ENCODE measurements at regions not wholly inside any gene's neighbourhood (a gene's known extent, or its start where the extent isn't known, plus 50 kb on each side); places are given as distances from the start of the nearest gene placed in this dataset.

GRCh38 chr10:4264209-4264865 is 479.3 kb upstream of the KLF6 start:
- POLR2A ChIA-PET, result no interaction called here

GRCh38 chr10:4263601-4263921 is 478.6 kb upstream of the KLF6 start:
- Mint-ChIP-seq H3K27ac (no peak overlapping the region), H3K36me3 (peaks cover 3% of the 10 kb centered on the region), H3K27me3 (peaks cover 7% of the 10 kb centered on the region), H3K9me3 (peaks cover 1% of the 10 kb centered on the region), H3K4me3 (no peak overlapping the region), H3K4me1 (peaks cover 7% of the 10 kb centered on the region)
- no peak for DNase-seq
- no peak for ATAC-seq (ENCODE audit: low read depth)
- POLR2A ChIA-PET, result no interaction called here

More at GRCh38 chr10:4264209-4264865, 479.3 kb upstream of the KLF6 start:
- Mint-ChIP-seq H3K4me3 (no peak overlapping the region), H3K9me3 (peaks cover 1% of the 10 kb centered on the region), H3K27ac (no peak overlapping the region), H3K4me1 (peaks cover 6% of the 10 kb centered on the region), H3K27me3 (peaks cover 8% of the 10 kb centered on the region), H3K36me3 (peaks cover 3% of the 10 kb centered on the region)
- DNase-seq (no peak), ATAC-seq (ENCODE audit: low read depth) (no peak)

- Mint-ChIP-seq H3K36me3 (peaks cover 3% of the 10 kb centered on the region), H3K27me3 (peaks cover 13% of the 10 kb centered on the region), H3K27ac (no peak overlapping the region), H3K4me1 (peaks cover 13% of the 10 kb centered on the region), H3K9me3 (peaks cover 1% of the 10 kb centered on the region), H3K4me3 (no peak overlapping the region)
- DNase-seq (no peak), ATAC-seq (ENCODE audit: low read depth) (no peak)
- POLR2A ChIA-PET, result no interaction called here
Observed at GRCh38 chr10:4262870-4263600, 478.0 kb upstream of the KLF6 start.

GRCh38 chr10:4262449-4262848 is 477.4 kb upstream of the KLF6 start:
- Mint-ChIP-seq H3K4me3 (no peak overlapping the region), H3K27ac (no peak overlapping the region), H3K27me3 (peaks cover 13% of the 10 kb centered on the region), H3K9me3 (peaks cover 1% of the 10 kb centered on the region), H3K36me3 (peaks cover under 1% of the 10 kb centered on the region), H3K4me1 (peaks cover 13% of the 10 kb centered on the region)
- POLR2A ChIA-PET, result no interaction called here
- no peak for ATAC-seq (ENCODE audit: low read depth)
- DNase-seq, result no peak

GRCh38 chr10:4260483-4261124 is 475.6 kb upstream of the KLF6 start:
- POLR2A ChIA-PET, result no interaction called here
- no peak overlapping the region for H3K27ac Mint-ChIP-seq
- H3K9me3 Mint-ChIP-seq, result peaks cover 1% of the 10 kb centered on the region
- peaks cover 17% of the 10 kb centered on the region for H3K27me3 Mint-ChIP-seq
- H3K4me1 Mint-ChIP-seq, result peaks cover 9% of the 10 kb centered on the region
- ATAC-seq (ENCODE audit: low read depth), result no peak
- no peak overlapping the region for H3K4me3 Mint-ChIP-seq
- no peaks in the 10 kb centered on the region for H3K36me3 Mint-ChIP-seq
- no peak for DNase-seq

- H3K27me3 Mint-ChIP-seq, result peaks cover 20% of the 10 kb centered on the region
- no peak overlapping the region for H3K27ac Mint-ChIP-seq
- no peak for DNase-seq
- peaks cover 3% of the 10 kb centered on the region for H3K9me3 Mint-ChIP-seq
- ATAC-seq (ENCODE audit: low read depth), result no peak
- peaks cover 9% of the 10 kb centered on the region for H3K4me1 Mint-ChIP-seq
- H3K4me3 Mint-ChIP-seq, result no peak overlapping the region
- POLR2A ChIA-PET, result no interaction called here
- peaks cover 3% of the 10 kb centered on the region for H3K36me3 Mint-ChIP-seq
Observed at GRCh38 chr10:4257939-4258465, 473.0 kb upstream of the KLF6 start.

GRCh38 chr10:4256971-4257370 is 472.0 kb upstream of the KLF6 start:
- Mint-ChIP-seq H3K4me1 (peaks cover 9% of the 10 kb centered on the region), H3K27ac (no peak overlapping the region), H3K4me3 (no peak overlapping the region), H3K36me3 (peaks cover 3% of the 10 kb centered on the region), H3K27me3 (peaks cover 23% of the 10 kb centered on the region), H3K9me3 (peaks cover 3% of the 10 kb centered on the region)
- ATAC-seq (ENCODE audit: low read depth) (no peak), DNase-seq (no peak)
- POLR2A ChIA-PET, result no interaction called here

GRCh38 chr10:4255751-4256150 is 470.7 kb upstream of the KLF6 start:
- Mint-ChIP-seq H3K9me3 (peaks cover 5% of the 10 kb centered on the region), H3K4me1 (peaks cover 9% of the 10 kb centered on the region), H3K4me3 (no peak overlapping the region), H3K27me3 (peaks cover 17% of the 10 kb centered on the region), H3K27ac (no peak overlapping the region), H3K36me3 (peaks cover 3% of the 10 kb centered on the region)
- ATAC-seq (ENCODE audit: low read depth) (no peak), DNase-seq (no peak)
- POLR2A ChIA-PET, result no interaction called here

GRCh38 chr10:4254101-4254994 is 469.3 kb upstream of the KLF6 start:
- peaks cover 7% of the 10 kb centered on the region for H3K9me3 Mint-ChIP-seq
- no peak for DNase-seq
- peaks cover 7% of the 10 kb centered on the region for H3K4me1 Mint-ChIP-seq
- POLR2A ChIA-PET, result no interaction called here
- H3K36me3 Mint-ChIP-seq, result peaks cover 3% of the 10 kb centered on the region
- no peak overlapping the region for H3K27ac Mint-ChIP-seq
- no peak overlapping the region for H3K4me3 Mint-ChIP-seq
- H3K27me3 Mint-ChIP-seq, result peaks cover 15% of the 10 kb centered on the region
- ATAC-seq (ENCODE audit: low read depth), result no peak

GRCh38 chr10:4252701-4253100 is 467.7 kb upstream of the KLF6 start:
- peaks cover 10% of the 10 kb centered on the region for H3K27me3 Mint-ChIP-seq
- DNase-seq (no peak), ATAC-seq (ENCODE audit: low read depth) (no peak)
- peaks cover 7% of the 10 kb centered on the region for H3K9me3 Mint-ChIP-seq
- peaks cover 3% of the 10 kb centered on the region for H3K36me3 Mint-ChIP-seq
- H3K4me1 Mint-ChIP-seq, result no peaks in the 10 kb centered on the region
- H3K27ac Mint-ChIP-seq, result no peak overlapping the region
- no peak overlapping the region for H3K4me3 Mint-ChIP-seq
- POLR2A ChIA-PET, result no interaction called here

GRCh38 chr10:4250587-4250887 is 465.5 kb upstream of the KLF6 start:
- ATAC-seq (ENCODE audit: low read depth), result no peak
- POLR2A ChIA-PET, result no interaction called here
- Mint-ChIP-seq H3K4me1 (peaks cover 8% of the 10 kb centered on the region), H3K36me3 (peaks cover 3% of the 10 kb centered on the region), H3K27ac (no peak overlapping the region), H3K27me3 (peaks cover 5% of the 10 kb centered on the region), H3K4me3 (no peak overlapping the region), H3K9me3 (peaks cover 7% of the 10 kb centered on the region)
- DNase-seq, result no peak

GRCh38 chr10:4249841-4250586 is 465.0 kb upstream of the KLF6 start:
- H3K9me3 Mint-ChIP-seq, result peaks cover 8% of the 10 kb centered on the region
- POLR2A ChIA-PET, result no interaction called here
- H3K36me3 Mint-ChIP-seq, result no peaks in the 10 kb centered on the region
- H3K4me1 Mint-ChIP-seq, result peaks cover 8% of the 10 kb centered on the region
- peaks cover 5% of the 10 kb centered on the region for H3K27me3 Mint-ChIP-seq
- no peak overlapping the region for H3K4me3 Mint-ChIP-seq
- ATAC-seq (ENCODE audit: low read depth), result no peak
- no peak for DNase-seq
- no peak overlapping the region for H3K27ac Mint-ChIP-seq

- POLR2A ChIA-PET, result no interaction called here
- Mint-ChIP-seq H3K27me3 (no peaks in the 10 kb centered on the region), H3K4me3 (no peak overlapping the region), H3K27ac (no peak overlapping the region), H3K4me1 (peaks cover 20% of the 10 kb centered on the region), H3K36me3 (peaks cover 3% of the 10 kb centered on the region), H3K9me3 (peaks cover 6% of the 10 kb centered on the region)
- no peak for ATAC-seq (ENCODE audit: low read depth)
- DNase-seq, result no peak
Observed at GRCh38 chr10:4247379-4247778, 462.4 kb upstream of the KLF6 start.
